WTC11 (cell line): ENCODE measurements at regions not wholly inside any gene's neighbourhood (a gene's known extent, or its start where the extent isn't known, plus 50 kb on each side); places are given as distances from the start of the nearest gene placed in this dataset.

Experiments used
- ATAC-seq: fragments of 200-7000 bp; cut with Tn5 transposase; 2 replicates; pipeline ENCODE4 v1.10.0; 2021; ENCODE audit warnings: mild to moderate bottlenecking, moderate library complexity
- CTCF ChIA-PET: fragments of 300-600 bp; sonication (Branson Sonifier 250); formaldehyde crosslinking; loops from one replicate; lab custom pipeline; 2021; ENCODE audit warnings: antibody characterized with exemption; lab: Charles Lee
- POLR2A ChIA-PET: fragments of 350-600 bp; sonication (Branson Sonifier 250); formaldehyde crosslinking; loops from one replicate; lab custom pipeline; 2021; ENCODE audit warnings: antibody characterized with exemption; lab: Charles Lee
- DNase-seq: peaks from one replicate; pipeline ENCODE4 v3.0.0; 2021; ENCODE audit warnings: low spot score
- H3K27ac Mint-ChIP-seq: 2 replicates; pipeline ENCODE4 v1.8.0; 2021; ENCODE audit warnings: mixed read lengths
- H3K27me3 Mint-ChIP-seq: 2 replicates; pipeline ENCODE4 v1.8.0; 2021; ENCODE audit warnings: low read depth, mild to moderate bottlenecking, moderate library complexity, mixed read lengths
- H3K36me3 Mint-ChIP-seq: 2 replicates; pipeline ENCODE4 v1.8.0; 2021; ENCODE audit warnings: mixed read lengths
- H3K4me1 Mint-ChIP-seq: 2 replicates; pipeline ENCODE4 v1.8.0; 2022; ENCODE audit warnings: mixed read lengths
- H3K4me3 Mint-ChIP-seq: 2 replicates; pipeline ENCODE4 v1.8.0; 2021; ENCODE audit warnings: mild to moderate bottlenecking, moderate library complexity, mixed read lengths
- H3K9me3 Mint-ChIP-seq: 2 replicates; pipeline ENCODE4 v1.8.0; 2021; ENCODE audit warnings: mixed read lengths
- AR ChIP-seq: fragments of 250-450 bp; sonication (Bioruptor Pico); IDR thresholded peaks from 2 replicates; pipeline ENCODE4 v1.9.0; 2021; ENCODE audit warnings: mild to moderate bottlenecking
- CDX4 ChIP-seq: fragments of 250-450 bp; sonication (Bioruptor Pico); IDR thresholded peaks from 2 replicates; pipeline ENCODE4 v1.9.0; 2021; ENCODE audit warnings: moderate library complexity, mild to moderate bottlenecking, inconsistent platforms, borderline replicate concordance
- CREB1 ChIP-seq: sonication (generic); formaldehyde crosslinking; IDR thresholded peaks from 2 replicates; pipeline ENCODE4 v1.8.0; 2023; ENCODE audit warnings: mild to moderate bottlenecking, missing genetic modification reagents
- FOXJ3 ChIP-seq: sonication (generic); formaldehyde crosslinking; IDR thresholded peaks from 2 replicates; pipeline ENCODE4 v1.9.0; 2021; ENCODE audit warnings: missing genetic modification reagents, mild to moderate bottlenecking, borderline replicate concordance
- FOXP1 ChIP-seq: sonication (generic); formaldehyde crosslinking; IDR thresholded peaks from 2 replicates; pipeline ENCODE4 v1.8.0; 2022; ENCODE audit warnings: missing genetic modification reagents, mild to moderate bottlenecking, moderate library complexity, borderline replicate concordance
- IRF2 ChIP-seq: sonication (generic); formaldehyde crosslinking; IDR thresholded peaks from 2 replicates; pipeline ENCODE4 v1.8.0; 2022; ENCODE audit warnings: low read depth, missing genetic modification reagents, borderline replicate concordance
- TEAD1 ChIP-seq: sonication (generic); formaldehyde crosslinking; IDR thresholded peaks from 2 replicates; pipeline ENCODE4 v1.8.0; 2022; ENCODE audit warnings: mild to moderate bottlenecking, missing genetic modification reagents
- ZBTB43 ChIP-seq: sonication (generic); formaldehyde crosslinking; IDR thresholded peaks from 2 replicates; pipeline ENCODE4 v1.8.1; 2023; ENCODE audit warnings: mild to moderate bottlenecking, missing genetic modification reagents
- ZNF396 ChIP-seq: fragments of 250-450 bp; sonication (Bioruptor Pico); IDR thresholded peaks from 2 replicates; pipeline ENCODE4 v1.8.0; 2021; ENCODE audit warnings: mild to moderate bottlenecking, moderate library complexity, borderline replicate concordance
- ZNF416 ChIP-seq: fragments of 250-450 bp; sonication (Bioruptor Pico); IDR thresholded peaks from 2 replicates; pipeline ENCODE4 v1.9.0; 2021; ENCODE audit warnings: mild to moderate bottlenecking, inconsistent platforms
- ZNF423 ChIP-seq: fragments of 250-450 bp; sonication (Bioruptor Pico); IDR thresholded peaks from 2 replicates; pipeline ENCODE4 v2.1.2; 2022; ENCODE audit warnings: mild to moderate bottlenecking, moderate library complexity
- ZNF532 ChIP-seq: fragments of 250-450 bp; sonication (Bioruptor Pico); IDR thresholded peaks from 2 replicates; pipeline ENCODE4 v1.9.0; 2021; ENCODE audit warnings: mild to moderate bottlenecking, borderline replicate concordance
- ZNF671 ChIP-seq: fragments of 250-450 bp; sonication (Bioruptor Pico); IDR thresholded peaks from 2 replicates; pipeline ENCODE4 v1.8.0; 2021; ENCODE audit warnings: mild to moderate bottlenecking
- TF ChIP-seq, protein P1 (sequence below): sonication (generic); formaldehyde crosslinking; conservative IDR thresholded peaks from 2 replicates; pipeline ENCODE4 v1.8.1; 2023; ENCODE audit warnings: mild to moderate bottlenecking, low read depth, missing genetic modification reagents, moderate library complexity
- TF ChIP-seq, protein P2 (sequence below): sonication (generic); formaldehyde crosslinking; IDR thresholded peaks from 2 replicates; pipeline ENCODE4 v1.8.1; 2023; ENCODE audit warnings: mild to moderate bottlenecking, missing genetic modification reagents
- TF ChIP-seq, protein P3 (sequence below): sonication (generic); formaldehyde crosslinking; IDR thresholded peaks from 2 replicates; pipeline ENCODE4 v1.8.0; 2022; ENCODE audit warnings: mild to moderate bottlenecking, missing genetic modification reagents

GRCh38 chr4:110352670-110353442, 123.1 kb upstream of the ENPEP start:
- Mint-ChIP-seq H3K27me3 (peaks cover 4% of the 10 kb centered on the region), H3K27ac (no peak overlapping the region), H3K36me3 (no peaks in the 10 kb centered on the region), H3K9me3 (no peaks in the 10 kb centered on the region), H3K4me1 (no peaks in the 10 kb centered on the region), H3K4me3 (no peak overlapping the region)
- TF ChIP-seq, protein P1, sequence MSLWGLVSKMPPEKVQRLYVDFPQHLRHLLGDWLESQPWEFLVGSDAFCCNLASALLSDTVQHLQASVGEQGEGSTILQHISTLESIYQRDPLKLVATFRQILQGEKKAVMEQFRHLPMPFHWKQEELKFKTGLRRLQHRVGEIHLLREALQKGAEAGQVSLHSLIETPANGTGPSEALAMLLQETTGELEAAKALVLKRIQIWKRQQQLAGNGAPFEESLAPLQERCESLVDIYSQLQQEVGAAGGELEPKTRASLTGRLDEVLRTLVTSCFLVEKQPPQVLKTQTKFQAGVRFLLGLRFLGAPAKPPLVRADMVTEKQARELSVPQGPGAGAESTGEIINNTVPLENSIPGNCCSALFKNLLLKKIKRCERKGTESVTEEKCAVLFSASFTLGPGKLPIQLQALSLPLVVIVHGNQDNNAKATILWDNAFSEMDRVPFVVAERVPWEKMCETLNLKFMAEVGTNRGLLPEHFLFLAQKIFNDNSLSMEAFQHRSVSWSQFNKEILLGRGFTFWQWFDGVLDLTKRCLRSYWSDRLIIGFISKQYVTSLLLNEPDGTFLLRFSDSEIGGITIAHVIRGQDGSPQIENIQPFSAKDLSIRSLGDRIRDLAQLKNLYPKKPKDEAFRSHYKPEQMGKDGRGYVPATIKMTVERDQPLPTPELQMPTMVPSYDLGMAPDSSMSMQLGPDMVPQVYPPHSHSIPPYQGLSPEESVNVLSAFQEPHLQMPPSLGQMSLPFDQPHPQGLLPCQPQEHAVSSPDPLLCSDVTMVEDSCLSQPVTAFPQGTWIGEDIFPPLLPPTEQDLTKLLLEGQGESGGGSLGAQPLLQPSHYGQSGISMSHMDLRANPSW, result no peak
- no peak for TF ChIP-seq FOXP1 (CRISPR knock-in tag)
- no peak for TF ChIP-seq CREB1
- TF ChIP-seq ZNF396 (CRISPR knock-in tag), result no peak
- no peak for TF ChIP-seq ZNF416 (CRISPR knock-in tag)
- no peak for TF ChIP-seq FOXJ3
- TF ChIP-seq, protein P2, sequence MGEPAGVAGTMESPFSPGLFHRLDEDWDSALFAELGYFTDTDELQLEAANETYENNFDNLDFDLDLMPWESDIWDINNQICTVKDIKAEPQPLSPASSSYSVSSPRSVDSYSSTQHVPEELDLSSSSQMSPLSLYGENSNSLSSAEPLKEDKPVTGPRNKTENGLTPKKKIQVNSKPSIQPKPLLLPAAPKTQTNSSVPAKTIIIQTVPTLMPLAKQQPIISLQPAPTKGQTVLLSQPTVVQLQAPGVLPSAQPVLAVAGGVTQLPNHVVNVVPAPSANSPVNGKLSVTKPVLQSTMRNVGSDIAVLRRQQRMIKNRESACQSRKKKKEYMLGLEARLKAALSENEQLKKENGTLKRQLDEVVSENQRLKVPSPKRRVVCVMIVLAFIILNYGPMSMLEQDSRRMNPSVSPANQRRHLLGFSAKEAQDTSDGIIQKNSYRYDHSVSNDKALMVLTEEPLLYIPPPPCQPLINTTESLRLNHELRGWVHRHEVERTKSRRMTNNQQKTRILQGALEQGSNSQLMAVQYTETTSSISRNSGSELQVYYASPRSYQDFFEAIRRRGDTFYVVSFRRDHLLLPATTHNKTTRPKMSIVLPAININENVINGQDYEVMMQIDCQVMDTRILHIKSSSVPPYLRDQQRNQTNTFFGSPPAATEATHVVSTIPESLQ (CRISPR knock-in tag), result no peak
- TF ChIP-seq ZNF532 (CRISPR knock-in tag), result no peak
- no peak for TF ChIP-seq ZNF671 (CRISPR knock-in tag)
- no peak for TF ChIP-seq TEAD1 (CRISPR knock-in tag)
- ATAC-seq, result no peak
- DNase-seq, result no peak
- ChIA-PET POLR2A (no interaction called here), CTCF (interaction anchor here (1.5 to 1.9 kb wide), 3 partner anchors 8 to 156 kb away, joined by 5 to 12 read pairs (median 6); no protein-coding TSS in a partner anchor)

DNA sequence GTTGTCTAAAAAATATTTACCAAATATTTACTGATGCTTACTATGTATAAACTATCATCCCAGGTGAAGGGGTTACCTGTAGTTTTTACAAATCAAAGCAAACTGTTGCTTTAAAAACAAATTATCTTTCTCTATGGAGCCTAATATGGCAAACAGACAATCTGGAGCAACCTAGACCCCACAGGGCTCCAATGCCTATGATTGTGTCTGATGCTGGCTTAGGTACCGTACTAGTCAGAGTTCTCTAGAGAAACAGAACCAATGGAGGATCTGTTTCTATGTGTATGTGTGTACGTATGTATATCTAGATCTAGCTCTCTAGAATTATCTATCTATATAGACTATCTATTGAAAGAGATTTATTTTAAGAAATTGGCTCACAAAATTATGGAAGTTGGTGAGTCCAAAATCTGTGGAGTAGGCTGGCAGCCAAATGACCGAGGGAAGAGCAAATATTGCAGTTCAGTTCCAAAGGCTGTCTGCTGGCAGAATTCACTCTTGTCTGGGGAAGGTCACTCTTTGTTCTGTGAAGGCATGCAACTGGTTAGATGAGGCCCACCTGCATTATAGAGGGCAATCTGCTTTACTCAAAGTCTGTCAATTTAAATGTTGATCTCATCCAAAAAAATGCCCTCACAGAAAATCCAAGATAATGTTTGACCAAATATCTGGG, 127.1 kb upstream of the ENPEP start:
- 0 out of 2 replicates have a peak, but pooled peaks cover 3% of the 10 kb centered on the region for H3K27me3 Mint-ChIP-seq
- H3K4me1 Mint-ChIP-seq, result no peaks in the 10 kb centered on the region
- no peaks in the 10 kb centered on the region for H3K9me3 Mint-ChIP-seq
- TF ChIP-seq AR (CRISPR knock-in tag) (no peak), ZNF396 (CRISPR knock-in tag) (no peak), ZNF423 (no peak), ZBTB43 (CRISPR knock-in tag) (no peak), CDX4 (no peak), IRF2 (CRISPR knock-in tag) (no peak)
- TF ChIP-seq, protein P3, sequence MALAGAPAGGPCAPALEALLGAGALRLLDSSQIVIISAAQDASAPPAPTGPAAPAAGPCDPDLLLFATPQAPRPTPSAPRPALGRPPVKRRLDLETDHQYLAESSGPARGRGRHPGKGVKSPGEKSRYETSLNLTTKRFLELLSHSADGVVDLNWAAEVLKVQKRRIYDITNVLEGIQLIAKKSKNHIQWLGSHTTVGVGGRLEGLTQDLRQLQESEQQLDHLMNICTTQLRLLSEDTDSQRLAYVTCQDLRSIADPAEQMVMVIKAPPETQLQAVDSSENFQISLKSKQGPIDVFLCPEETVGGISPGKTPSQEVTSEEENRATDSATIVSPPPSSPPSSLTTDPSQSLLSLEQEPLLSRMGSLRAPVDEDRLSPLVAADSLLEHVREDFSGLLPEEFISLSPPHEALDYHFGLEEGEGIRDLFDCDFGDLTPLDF (CRISPR knock-in tag), result no peak
- ChIA-PET CTCF (no interaction called here), POLR2A (no interaction called here)
- DNase-seq (no peak), ATAC-seq (no peak)
- H3K27ac Mint-ChIP-seq, result no peak overlapping the region
- H3K4me3 Mint-ChIP-seq, result no peak overlapping the region
- H3K36me3 Mint-ChIP-seq, result no peaks in the 10 kb centered on the region
